Choroid plexus epithelial cell (primary cell): ENCODE measurements at regions not wholly inside any gene's neighbourhood (a gene's known extent, or its start where the extent isn't known, plus 50 kb on each side); places are given as distances from the start of the nearest gene placed in this dataset.
"Not testable (repeated sequence)": the region's sequence is repeated elsewhere in the genome, so short reads cannot be mapped to it uniquely, and the experiment has no call there.

Experiments
- DNase-seq: peaks from one replicate; pipeline ENCODE4 v3.0.0-alpha.2; 2010; ENCODE audit warnings: low read depth
- H3K4me3 ChIP-seq: 2 replicates; pipeline ENCODE4 v1.5.1; 2011; ENCODE audit warnings: low read depth, mild to moderate bottlenecking, control low read depth, low read length, moderate library complexity
- CTCF ChIP-seq: conservative IDR thresholded peaks from 2 replicates; pipeline ENCODE4 v1.5.1; 2011; ENCODE audit warnings: low read depth, mild to moderate bottlenecking, control low read depth, inconsistent platforms, low read length, moderate library complexity

- TF ChIP-seq CTCF: no peak
- H3K4me3 ChIP-seq: no peak overlapping the region
- no peak for DNase-seq
Observed at GRCh38 chr7:16942929-16943509, 61.2 kb upstream of the AGR3 start.

- DNase-seq: no peak
- no peak for TF ChIP-seq CTCF
- no peak overlapping the region for H3K4me3 ChIP-seq
Observed at GRCh38 chr7:16944936-16945335, 63.2 kb upstream of the AGR3 start.

GRCh38 chr7:16945372-16945771 is 63.6 kb upstream of the AGR3 start:
- TF ChIP-seq CTCF: no peak
- no peak overlapping the region for H3K4me3 ChIP-seq
- no peak for DNase-seq

GRCh38 chr7:16948110-16948509 is 66.3 kb upstream of the AGR3 start:
- DNase-seq, H3K4me3 ChIP-seq: not testable (repeated sequence)

- no peak overlapping the region for H3K4me3 ChIP-seq
- TF ChIP-seq CTCF: no peak
- no peak for DNase-seq
Observed at GRCh38 chr7:16951483-16952080, 69.8 kb upstream of the AGR3 start.

GRCh38 chr7:16954321-16954720 is 72.5 kb upstream of the AGR3 start:
- H3K4me3 ChIP-seq: no peak overlapping the region
- no peak for DNase-seq
- no peak for TF ChIP-seq CTCF

GRCh38 chr7:16958724-16959123 is 76.9 kb upstream of the AGR3 start:
- TF ChIP-seq CTCF: no peak
- DNase-seq: no peak
- H3K4me3 ChIP-seq: no peak overlapping the region
